ENCODE measurements at regions not wholly inside any gene's neighbourhood (a gene's known extent, or its start where the extent isn't known, plus 50 kb on each side); places are given as distances from the start of the nearest gene placed in this dataset.
"Not testable (repeated sequence)": the region's sequence is repeated elsewhere in the genome, so short reads cannot be mapped to it uniquely, and the experiment has no call there.

DNA sequence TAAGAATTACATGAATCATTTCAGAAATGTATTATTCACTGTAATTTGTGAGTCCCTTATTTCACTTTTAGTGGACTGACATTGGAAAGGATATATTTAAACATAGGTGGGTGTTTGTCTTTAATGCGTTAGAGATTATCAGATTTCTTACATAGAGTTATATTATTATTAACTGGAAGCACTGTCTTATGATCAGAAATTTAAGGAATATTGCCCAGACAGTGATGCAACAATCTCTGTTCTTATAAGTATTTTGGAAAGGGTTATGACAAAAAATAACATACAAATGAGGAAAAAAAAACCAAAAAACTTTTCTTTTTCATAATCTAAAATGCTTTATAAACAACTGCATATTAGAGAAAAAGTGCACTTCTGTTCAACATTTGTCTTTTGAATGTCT, 836.6 kb downstream of the SLC6A15 start:
- DNase-seq, result no peak
- in situ Hi-C loops (cut with HindIII; ENCODE audit: low pct_ligation_motif_present, low pct_unique_long_range_greater_than_20kb, low sequenced_read_pairs), result no loop called here

DNA sequence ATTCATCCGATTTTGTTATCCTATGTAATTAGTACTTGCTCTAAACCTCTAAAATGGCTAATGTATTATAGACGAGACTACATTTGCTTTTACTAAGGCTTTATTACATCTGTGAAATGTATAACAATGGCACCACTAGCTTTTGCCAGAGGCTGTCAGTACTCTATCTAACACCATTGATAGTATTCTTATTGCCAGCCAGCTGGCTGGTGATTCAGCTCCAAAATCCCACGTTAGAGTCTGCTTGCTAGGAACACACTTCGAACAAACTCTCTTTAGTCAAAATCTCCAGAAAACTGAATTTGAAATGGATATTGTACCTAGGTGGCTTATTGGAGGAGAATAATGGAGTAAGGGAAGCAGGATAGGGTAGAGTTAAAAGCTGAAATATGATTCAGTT, 839.2 kb downstream of the SLC6A15 start:
- DNase-seq, result no peak

DNA sequence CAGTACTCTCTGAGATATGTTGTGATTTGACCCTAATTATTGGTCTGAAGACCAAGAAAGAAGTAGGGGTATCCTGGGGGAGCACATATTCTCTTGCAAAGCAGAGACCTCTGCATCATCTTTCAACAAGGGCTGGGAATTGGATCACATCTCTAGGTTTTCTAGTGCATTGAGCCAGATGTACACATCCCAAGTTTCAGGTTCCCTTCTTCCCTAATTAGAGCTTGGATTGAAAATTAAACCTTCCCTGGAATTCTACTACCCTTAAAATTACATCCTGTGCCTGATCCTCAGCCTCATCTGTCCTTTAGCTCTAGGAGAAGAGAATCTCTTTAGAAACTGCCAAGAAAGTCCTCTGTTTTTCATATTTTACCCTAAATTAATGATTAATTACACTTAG, 839.6 kb downstream of the SLC6A15 start:
- in situ Hi-C loops (cut with HindIII; ENCODE audit: low pct_ligation_motif_present, low pct_unique_long_range_greater_than_20kb, low sequenced_read_pairs), result no loop called here
- no peak for DNase-seq

More for the DNA sequence above, 839.2 kb downstream of the SLC6A15 start:
- in situ Hi-C loops (cut with HindIII; ENCODE audit: low pct_ligation_motif_present, low pct_unique_long_range_greater_than_20kb, low sequenced_read_pairs), result no loop called here

DNA sequence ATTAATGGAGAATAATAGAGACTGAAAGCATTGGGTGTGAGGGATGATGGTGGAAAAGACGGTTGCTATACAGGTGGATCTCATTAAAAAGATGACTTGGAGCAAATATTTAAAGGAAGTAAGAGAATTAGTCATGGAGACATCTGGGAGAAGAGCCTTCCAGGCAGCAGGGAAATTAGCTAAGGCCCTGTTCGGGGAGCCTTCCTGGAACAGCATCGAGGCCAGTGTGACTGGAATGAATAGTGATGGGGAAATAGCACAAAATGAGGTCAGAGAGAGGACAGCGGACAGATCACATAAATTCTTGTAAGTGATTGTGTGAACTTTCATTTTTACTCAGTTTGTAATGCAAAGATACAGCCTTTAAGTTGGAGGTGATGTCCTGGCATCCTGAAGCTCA, 842.3 kb downstream of the SLC6A15 start:
- DNase-seq, result no peak
- in situ Hi-C loops (cut with HindIII; ENCODE audit: low pct_ligation_motif_present, low pct_unique_long_range_greater_than_20kb, low sequenced_read_pairs), result no loop called here

DNA sequence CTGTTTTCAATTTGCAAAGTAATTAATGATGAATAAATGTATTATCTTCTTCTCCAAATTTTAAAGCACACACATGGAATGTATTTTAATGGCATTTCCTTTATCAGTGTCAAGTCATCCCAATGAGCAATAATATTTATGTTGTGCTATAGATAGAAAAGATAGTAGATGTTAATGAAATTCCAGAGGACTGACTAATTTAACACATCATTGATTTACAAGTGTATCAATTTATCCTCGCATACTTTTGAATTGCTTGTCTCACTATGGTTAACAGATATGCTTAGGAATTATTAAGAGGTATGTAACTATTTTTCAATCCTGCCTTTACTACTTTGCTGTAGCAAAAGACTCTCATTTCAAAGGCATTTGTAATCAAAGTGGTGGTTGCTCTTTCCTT, 842.9 kb downstream of the SLC6A15 start:
- in situ Hi-C loops (cut with HindIII; ENCODE audit: low pct_ligation_motif_present, low pct_unique_long_range_greater_than_20kb, low sequenced_read_pairs), result no loop called here
- DNase-seq, result no peak

DNA sequence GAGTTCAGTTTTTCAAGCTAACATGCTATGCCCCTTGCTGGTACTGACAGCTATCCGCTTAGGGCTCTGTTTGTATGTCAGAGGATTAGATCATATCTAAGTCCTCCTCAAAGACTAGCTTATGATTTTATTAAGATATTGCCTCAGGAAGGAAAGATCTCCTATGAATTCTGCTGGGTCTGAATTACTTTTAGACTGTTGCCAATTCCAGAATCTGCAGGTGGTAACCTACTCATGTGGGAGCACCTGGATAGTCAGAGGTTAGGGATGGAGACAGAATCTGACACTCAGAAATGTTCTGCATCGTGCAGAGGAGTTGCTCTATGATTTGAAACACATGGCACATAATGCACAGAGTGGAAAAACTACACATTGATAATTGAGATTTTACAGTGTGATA, 843.4 kb downstream of the SLC6A15 start:
- DNase-seq, result no peak
- in situ Hi-C loops (cut with HindIII; ENCODE audit: low pct_ligation_motif_present, low pct_unique_long_range_greater_than_20kb, low sequenced_read_pairs), result no loop called here

DNA sequence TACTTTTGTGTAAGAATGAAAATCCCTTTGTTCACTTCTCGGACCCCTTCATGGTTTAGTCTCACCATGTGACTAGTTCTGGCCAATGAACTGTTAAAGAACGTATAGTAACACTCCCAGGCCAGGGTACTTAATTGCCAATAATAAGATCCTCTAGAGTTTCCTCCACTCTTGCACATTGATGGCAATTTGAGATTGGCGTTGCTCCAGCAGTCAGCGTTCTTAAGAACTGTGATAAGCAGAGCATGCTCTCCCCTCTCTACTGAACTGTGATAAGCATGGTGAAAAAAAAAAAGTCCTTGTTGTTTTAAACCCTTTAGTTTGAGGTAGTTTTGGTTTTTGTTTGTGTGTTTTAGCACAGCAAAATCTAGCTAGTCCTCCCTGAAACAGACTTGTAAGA, 854.5 kb downstream of the SLC6A15 start:
- in situ Hi-C loops (cut with HindIII; ENCODE audit: low pct_ligation_motif_present, low pct_unique_long_range_greater_than_20kb, low sequenced_read_pairs), result no loop called here
- no peak for DNase-seq

DNA sequence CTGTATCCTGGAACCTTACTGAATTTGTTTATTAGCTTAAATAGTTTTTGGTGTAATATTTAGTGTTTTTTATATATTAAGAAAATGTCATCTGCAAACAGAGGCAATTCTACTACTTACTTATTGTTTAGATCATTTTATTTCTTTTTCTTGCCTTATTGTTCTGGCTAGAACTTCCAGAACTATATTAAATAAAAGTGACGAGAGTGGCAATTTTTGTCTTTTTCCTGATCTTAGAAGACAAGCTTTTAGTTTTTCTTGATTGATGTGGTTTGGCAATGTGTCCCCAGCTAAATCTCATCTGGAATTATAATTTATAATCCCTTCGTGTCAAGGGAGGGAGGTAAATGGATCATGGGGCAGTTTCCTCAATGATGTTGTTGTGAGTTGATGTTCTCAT, 857.8 kb downstream of the SLC6A15 start:
- no peak for DNase-seq
- in situ Hi-C loops (cut with HindIII; ENCODE audit: low pct_ligation_motif_present, low pct_unique_long_range_greater_than_20kb, low sequenced_read_pairs), result no loop called here

DNA sequence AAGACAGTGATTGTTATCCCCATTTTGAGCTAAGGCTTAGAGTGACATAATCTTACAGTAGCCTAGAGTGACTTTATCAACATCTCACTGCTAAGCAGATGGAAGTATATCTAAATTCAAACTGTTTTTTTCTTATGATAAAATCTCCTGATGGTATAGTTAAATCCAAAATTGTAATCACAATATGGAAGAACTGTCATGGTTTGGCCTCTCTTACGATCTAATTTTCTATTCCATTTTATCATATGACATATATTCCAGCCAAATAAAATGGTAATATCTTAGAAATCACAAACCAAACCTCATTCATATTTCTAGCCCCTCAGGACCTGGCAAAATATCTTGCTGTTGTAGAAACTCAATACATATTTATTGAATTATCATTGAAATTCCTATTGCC, 864.7 kb downstream of the SLC6A15 start:
- DNase-seq, result no peak
- in situ Hi-C loops (cut with HindIII; ENCODE audit: low pct_ligation_motif_present, low pct_unique_long_range_greater_than_20kb, low sequenced_read_pairs), result no loop called here

DNA sequence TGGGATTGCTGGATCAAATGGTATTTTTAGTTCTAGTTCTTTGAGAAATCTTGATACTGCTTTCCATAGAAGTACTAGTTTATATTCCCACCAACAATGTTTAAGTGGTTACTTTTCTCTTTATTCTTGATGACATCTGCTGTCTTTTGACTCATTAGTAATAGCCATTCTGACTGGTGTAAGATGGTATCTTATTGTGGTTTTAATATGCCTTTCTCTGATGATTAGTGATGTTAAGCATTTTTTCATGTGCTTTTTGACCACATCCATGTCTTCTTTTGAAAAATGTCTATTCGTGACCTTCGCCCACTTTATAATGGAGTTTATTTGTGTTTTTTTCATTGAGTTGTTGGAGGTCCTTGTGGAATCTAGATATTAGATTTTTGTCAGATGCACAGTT, 865.7 kb downstream of the SLC6A15 start:
- DNase-seq, result no peak
- in situ Hi-C loops (cut with HindIII; ENCODE audit: low pct_ligation_motif_present, low pct_unique_long_range_greater_than_20kb, low sequenced_read_pairs), result no loop called here

DNA sequence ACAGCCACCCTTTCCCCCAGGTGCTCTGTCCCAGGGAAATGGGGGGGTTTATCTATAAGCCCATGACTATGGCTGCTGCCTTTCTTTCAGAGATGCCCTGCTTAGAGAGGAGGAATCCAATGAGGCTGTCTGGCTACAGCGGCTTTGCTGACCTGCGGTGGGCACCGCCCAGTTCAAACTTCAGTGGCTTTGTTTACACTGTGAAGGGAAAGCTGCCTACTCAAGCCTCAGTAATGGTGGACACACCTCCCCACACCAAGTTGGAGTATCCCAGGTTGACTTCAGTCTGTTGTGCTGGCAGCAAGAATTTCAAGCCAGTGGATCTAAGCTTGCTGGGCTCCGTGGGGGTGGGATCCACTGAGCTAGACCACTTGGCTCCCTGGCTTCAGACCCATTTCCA, 869.2 kb downstream of the SLC6A15 start:
- in situ Hi-C loops (cut with HindIII; ENCODE audit: low pct_ligation_motif_present, low pct_unique_long_range_greater_than_20kb, low sequenced_read_pairs), result no loop called here

DNA sequence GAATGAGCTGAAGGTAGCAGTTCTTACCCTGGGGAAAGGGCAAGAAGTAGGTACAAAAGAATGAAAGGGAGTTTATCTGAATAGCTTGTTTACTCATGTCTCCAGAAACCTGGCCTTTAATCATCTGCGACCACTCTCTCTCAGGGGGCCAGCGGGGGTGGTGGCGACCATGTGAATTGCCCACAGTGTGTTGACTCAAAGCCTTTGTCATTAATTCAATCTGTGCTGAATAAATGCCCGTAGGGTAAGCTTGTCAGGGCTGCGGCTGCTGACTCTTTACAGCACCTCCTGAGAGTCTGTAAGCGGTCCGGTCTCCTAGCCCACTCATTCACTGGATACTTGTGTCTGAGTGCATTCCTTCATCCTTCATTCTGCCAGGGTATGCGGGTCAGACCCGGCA, 874.4 kb downstream of the SLC6A15 start:
- DNase-seq, result no peak
- in situ Hi-C loops (cut with HindIII; ENCODE audit: low pct_ligation_motif_present, low pct_unique_long_range_greater_than_20kb, low sequenced_read_pairs), result no loop called here

More for the DNA sequence above, 869.2 kb downstream of the SLC6A15 start:
- no peak for DNase-seq

DNA sequence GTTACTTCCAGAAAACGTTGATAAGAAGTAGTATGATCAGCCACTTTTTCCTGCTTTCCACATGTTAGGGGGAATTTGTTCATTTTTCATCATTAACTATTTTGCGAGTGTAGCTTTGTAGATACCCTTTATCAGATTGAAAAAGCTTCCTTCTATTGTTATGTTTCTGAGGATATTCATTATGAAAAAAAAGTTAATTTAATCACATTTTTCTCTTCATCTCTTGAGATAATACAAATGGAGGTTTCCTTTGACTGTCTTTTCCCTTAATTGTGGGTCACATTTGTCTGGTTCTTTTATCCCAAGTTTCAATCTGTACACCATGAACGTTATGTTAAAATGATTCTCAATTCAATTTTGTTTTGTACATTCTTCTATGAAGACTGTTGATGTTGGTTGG, 875.7 kb downstream of the SLC6A15 start:
- DNase-seq, result no peak
- in situ Hi-C loops (cut with HindIII; ENCODE audit: low pct_ligation_motif_present, low pct_unique_long_range_greater_than_20kb, low sequenced_read_pairs), result no loop called here

DNA sequence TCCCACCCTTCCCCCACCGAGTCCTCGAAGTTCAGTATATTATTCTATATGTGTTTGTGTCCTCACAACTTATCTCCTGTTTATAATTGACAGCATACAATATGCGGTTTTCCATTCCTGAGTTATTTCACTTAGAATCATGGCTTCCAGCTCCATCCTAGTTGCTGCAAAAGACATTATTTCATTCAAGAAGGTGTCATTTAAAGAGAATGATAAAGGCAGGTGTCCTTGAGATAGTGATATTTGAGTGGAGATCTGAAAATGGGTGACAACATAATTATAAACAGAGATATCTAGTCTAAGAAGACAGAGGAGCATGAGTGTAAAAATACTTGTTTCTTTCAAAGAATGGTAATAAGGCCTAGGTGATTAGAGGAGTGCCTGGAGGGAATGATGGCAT, 876.8 kb downstream of the SLC6A15 start:
- no peak for DNase-seq
- in situ Hi-C loops (cut with HindIII; ENCODE audit: low pct_ligation_motif_present, low pct_unique_long_range_greater_than_20kb, low sequenced_read_pairs), result no loop called here

DNA sequence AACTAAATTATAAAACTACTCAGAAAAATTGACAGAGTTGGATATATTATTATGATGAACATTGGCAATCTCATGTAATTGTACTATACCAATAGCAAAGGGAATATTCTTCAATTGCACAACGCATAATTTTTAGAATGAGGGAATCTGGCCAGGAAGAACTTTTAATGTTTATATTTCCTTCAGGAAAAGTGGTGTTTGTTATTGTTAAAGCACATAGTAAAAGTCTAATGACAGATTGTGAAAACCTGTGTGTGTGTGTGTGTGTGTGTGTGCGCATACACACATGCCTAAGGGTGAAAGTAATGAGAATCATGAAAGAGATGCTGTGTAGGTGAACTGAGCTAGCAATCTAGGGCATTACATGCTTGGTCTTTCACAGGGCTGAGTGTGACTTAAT, 877.7 kb downstream of the SLC6A15 start:
- DNase-seq, result no peak
- in situ Hi-C loops (cut with HindIII; ENCODE audit: low pct_ligation_motif_present, low pct_unique_long_range_greater_than_20kb, low sequenced_read_pairs), result no loop called here

DNA sequence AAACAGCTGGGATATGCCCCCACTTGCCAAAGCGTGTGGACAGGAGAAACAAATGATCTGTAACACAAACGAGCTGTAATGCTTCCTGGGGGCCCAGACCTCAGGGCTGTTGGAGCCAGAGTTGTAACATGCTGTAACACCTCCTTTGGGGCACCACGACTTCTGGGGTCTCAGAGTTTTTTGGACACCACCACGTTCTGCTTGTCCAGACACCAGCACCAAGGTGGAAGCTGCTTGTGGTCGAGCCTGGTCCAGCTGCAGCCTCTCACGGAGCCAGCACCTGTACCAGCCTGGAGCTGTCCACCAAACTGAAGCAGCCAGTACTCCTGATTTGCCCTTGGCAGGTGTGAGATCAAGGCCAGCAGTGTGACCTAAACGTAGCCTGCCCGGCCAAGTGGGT, 879.4 kb downstream of the SLC6A15 start:
- in situ Hi-C loops (cut with HindIII; ENCODE audit: low pct_ligation_motif_present, low pct_unique_long_range_greater_than_20kb, low sequenced_read_pairs), result no loop called here

DNA sequence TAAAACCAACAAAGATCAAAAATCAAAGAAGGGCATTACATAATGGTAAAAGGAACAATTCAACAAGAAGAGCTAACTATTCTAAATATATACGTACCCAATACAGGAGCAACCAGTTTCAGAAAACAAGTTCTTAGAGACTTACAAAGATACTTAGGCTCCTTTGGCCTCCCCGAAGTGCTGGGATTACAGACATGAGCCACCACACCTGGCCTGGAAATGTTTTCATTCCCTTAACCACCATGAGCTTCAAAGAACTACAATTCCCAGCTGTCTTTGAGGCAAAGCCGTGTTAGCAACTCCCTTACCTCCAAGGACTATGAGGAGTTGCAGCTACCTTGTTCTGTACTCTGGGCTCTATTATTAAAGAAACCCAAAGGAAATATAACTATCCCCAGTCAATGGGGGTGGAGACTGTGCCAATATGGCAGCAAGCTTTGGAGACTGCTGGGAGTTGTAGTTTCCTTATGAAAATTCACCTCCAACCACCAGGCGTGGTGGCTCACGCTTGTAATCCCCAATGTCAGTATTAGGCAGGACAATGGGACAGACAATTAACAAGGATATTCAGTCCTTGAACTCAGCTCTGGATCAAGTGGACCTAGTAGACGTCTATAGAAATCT, 893.9 kb downstream of the SLC6A15 start:
- DNase-seq; in situ Hi-C loops (cut with HindIII; ENCODE audit: low pct_ligation_motif_present, low pct_unique_long_range_greater_than_20kb, low sequenced_read_pairs): not testable (repeated sequence)

More for the DNA sequence above, 879.4 kb downstream of the SLC6A15 start:
- no peak for DNase-seq

DNA sequence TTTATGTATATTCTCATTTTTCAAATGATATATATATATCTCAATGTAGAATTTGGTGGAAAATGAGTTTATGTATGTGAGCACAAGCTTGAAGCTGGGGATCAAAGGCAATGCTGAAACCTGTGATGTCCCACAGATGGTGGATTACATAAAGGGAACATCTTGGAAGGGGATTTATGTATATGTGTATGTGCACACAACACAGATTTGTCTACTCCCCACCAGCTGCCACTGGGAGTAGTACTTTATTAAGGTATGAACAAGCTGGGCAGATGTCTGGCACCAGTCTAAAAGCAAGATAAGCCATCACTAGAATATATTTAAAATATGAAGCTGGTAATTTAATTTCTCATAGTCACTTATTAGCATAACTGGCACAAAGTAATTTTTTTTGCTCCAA, 895.6 kb downstream of the SLC6A15 start:
- DNase-seq, result no peak

DNA sequence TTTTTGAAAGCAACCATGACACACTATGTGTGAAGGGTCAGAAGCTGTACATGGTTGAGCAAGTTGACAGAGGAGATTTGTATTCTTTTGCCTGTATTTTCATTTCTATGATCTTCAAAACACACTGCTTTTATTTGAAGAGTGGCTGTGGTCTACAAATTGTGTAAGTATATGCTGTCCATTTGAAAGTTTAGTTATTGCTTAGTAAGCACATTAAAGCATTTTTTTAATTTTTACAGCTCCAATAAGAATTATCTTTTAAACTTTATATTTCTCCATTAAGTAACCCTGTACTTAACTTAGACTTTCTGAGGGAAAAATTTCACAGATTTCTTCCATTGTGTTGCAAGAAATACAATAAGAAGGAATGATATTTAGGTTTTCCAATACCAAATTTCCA, 915.2 kb downstream of the SLC6A15 start:
- in situ Hi-C loops (cut with HindIII; ENCODE audit: low pct_ligation_motif_present, low pct_unique_long_range_greater_than_20kb, low sequenced_read_pairs), result no loop called here
- no peak for DNase-seq

More for the DNA sequence above, 895.6 kb downstream of the SLC6A15 start:
- in situ Hi-C loops (cut with HindIII; ENCODE audit: low pct_ligation_motif_present, low pct_unique_long_range_greater_than_20kb, low sequenced_read_pairs), result no loop called here

DNA sequence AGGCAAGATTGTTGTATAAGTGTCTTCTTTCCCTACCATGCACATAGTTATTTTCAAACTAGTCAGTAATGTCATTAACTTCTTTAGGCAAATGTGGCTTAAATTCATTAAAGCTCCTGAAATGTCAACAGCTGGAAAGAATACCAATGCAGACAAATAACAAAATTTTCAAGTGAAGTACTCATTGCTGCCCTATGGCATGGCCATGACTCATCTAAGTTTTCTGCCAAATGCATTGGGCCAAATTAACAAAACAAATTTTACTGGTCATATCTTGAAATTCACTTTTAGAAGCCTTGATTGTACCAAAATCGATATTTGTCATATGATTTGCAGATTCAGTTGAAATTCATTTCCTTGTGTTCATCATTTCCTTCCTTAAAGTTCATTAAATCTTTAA, 915.9 kb downstream of the SLC6A15 start:
- in situ Hi-C loops (cut with HindIII; ENCODE audit: low pct_ligation_motif_present, low pct_unique_long_range_greater_than_20kb, low sequenced_read_pairs), result no loop called here
- no peak for DNase-seq

DNA sequence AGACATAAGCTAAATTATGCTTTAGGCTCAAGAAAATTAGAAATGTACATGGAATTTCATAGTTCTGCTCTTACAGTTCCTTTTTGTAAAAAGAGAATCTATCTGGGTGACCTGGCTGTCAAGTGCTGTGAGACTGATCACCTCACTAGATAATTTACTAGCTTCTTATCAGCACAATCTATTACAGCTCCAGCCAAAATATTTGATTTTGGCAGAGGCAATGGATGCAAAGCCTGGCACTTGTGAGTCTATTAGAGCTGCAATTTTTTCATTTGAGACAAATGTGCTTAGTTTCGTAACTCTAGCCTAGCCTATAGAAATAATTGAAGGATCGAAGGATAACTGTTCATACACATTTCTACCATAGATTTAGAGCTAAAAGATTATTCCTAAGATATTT, 927.5 kb downstream of the SLC6A15 start:
- DNase-seq, result no peak
- in situ Hi-C loops (cut with HindIII; ENCODE audit: low pct_ligation_motif_present, low pct_unique_long_range_greater_than_20kb, low sequenced_read_pairs), result no loop called here
